ENCODE measurements at regions not wholly inside any gene's neighbourhood (a gene's known extent, or its start where the extent isn't known, plus 50 kb on each side); places are given as distances from the start of the nearest gene placed in this dataset.
A peak's percentile ranks its signal among the peaks of the same experiment; 100 is the strongest.

- Mint-ChIP-seq H3K9me3 (peaks cover 5% of the 10 kb centered on the region; the same call in 1 of the 3 replicates), H3K27me3 (ENCODE audit: insufficient read depth, low read depth, poor library complexity) (peaks cover 2% of the 10 kb centered on the region), H3K36me3 (ENCODE audit: low read depth) (no peaks in the 10 kb centered on the region), H3K27ac (no peak overlapping the region), H3K4me3 (no peak overlapping the region), H3K4me1 (peaks cover 3% of the 10 kb centered on the region; the same call in 2 of the 3 replicates)
- Histone ChIP-seq H4K20me1 (replicated peaks; ENCODE audit: insufficient read depth) (no peaks in the 10 kb centered on the region), H3K79me2 (replicated peaks; ENCODE audit: insufficient read depth) (no peaks in the 10 kb centered on the region), H3K27ac (ENCODE audit: low read depth) (no peak overlapping the region), H3K27me3 (ENCODE audit: insufficient read depth) (no peaks in the 10 kb centered on the region), H3K4me1 (ENCODE audit: insufficient read depth) (no peaks in the 10 kb centered on the region), H2AFZ (peak overlapping the region; percentile 70), H3K4me3 (no peak overlapping the region), H3F3A (replicated peaks; ENCODE audit: low read depth) (no peaks in the 10 kb centered on the region), H3K4me2 (no peak overlapping the region), H3K9me2 (ENCODE audit: insufficient read depth) (no peaks in the 10 kb centered on the region), H3K36me3 (ENCODE audit: insufficient read depth) (no peaks in the 10 kb centered on the region)
- no peak for TF ChIP-seq JUNB (IDR thresholded peaks at IDR 0.05; ENCODE audit: unreplicated experiment)
- TF ChIP-seq EZH2phosphoT487 (IDR thresholded peaks at IDR 0.05; ENCODE audit: unreplicated experiment) = no peak
- TF ChIP-seq NANOG (IDR thresholded peaks at IDR 0.05; ENCODE audit: borderline replicate concordance) = no peak
- no peak for TF ChIP-seq ZNF462 (CRISPR knock-in tag; IDR thresholded peaks at IDR 0.05)
- no peak for TF ChIP-seq STAT1 (IDR thresholded peaks at IDR 0.05; ENCODE audit: unreplicated experiment)
- TF ChIP-seq ZNF331 (CRISPR knock-in tag; IDR thresholded peaks at IDR 0.05; ENCODE audit: low read depth) = no peak
- DNase-seq (ENCODE audit: low spot score) (no peak), ATAC-seq (no peak)
Measured at GRCh38 chr11:45518833-45519535, 146.4 kb downstream of the CHST1 start.

Data from GM23338 (cell line).